Stomach smooth muscle (tissue), 2 donors: ENCODE measurements at regions not wholly inside any gene's neighbourhood (a gene's known extent, or its start where the extent isn't known, plus 50 kb on each side); places are given as distances from the start of the nearest gene placed in this dataset.

Source experiments
- H3K27ac ChIP-seq: one replicate; pipeline ENCODE4 v1.7.0; 2013; ENCODE audit warnings: mild to moderate bottlenecking, low read length, inconsistent platforms
- H3K27me3 ChIP-seq, 2 donors: one replicate each; pipeline ENCODE4 v1.7.0; 2013; ENCODE audit warnings: low read length in 2 of 2; ENCODE audit not compliant: insufficient read depth in 2 of 2, control insufficient read depth in 1 of 2
- H3K36me3 ChIP-seq, 2 donors: one replicate each; pipeline ENCODE4 v1.7.0; 2013; ENCODE audit warnings: low read length in 2 of 2; ENCODE audit not compliant: control insufficient read depth in 2 of 2, insufficient read depth in 2 of 2
- H3K4me1 ChIP-seq: one replicate; pipeline ENCODE4 v1.7.0; 2013; ENCODE audit warnings: low read length; ENCODE audit not compliant: control insufficient read depth, insufficient read depth
- H3K4me3 ChIP-seq, 2 donors: one replicate each; pipeline ENCODE4 v1.7.0; 2013; ENCODE audit warnings: low read length in 2 of 2
- H3K9ac ChIP-seq, 2 donors: one replicate each; pipeline ENCODE4 v1.7.0; 2013; ENCODE audit warnings: low read length in 2 of 2, mild to moderate bottlenecking in 1 of 2
- H3K9me3 ChIP-seq, 2 donors: one replicate each; pipeline ENCODE4 v1.7.0; 2013; ENCODE audit warnings: low read length in 2 of 2; ENCODE audit not compliant: control insufficient read depth in 2 of 2
- donor health status: healthy.
- donor health status: Pancreatic carcinoma.

DNA sequence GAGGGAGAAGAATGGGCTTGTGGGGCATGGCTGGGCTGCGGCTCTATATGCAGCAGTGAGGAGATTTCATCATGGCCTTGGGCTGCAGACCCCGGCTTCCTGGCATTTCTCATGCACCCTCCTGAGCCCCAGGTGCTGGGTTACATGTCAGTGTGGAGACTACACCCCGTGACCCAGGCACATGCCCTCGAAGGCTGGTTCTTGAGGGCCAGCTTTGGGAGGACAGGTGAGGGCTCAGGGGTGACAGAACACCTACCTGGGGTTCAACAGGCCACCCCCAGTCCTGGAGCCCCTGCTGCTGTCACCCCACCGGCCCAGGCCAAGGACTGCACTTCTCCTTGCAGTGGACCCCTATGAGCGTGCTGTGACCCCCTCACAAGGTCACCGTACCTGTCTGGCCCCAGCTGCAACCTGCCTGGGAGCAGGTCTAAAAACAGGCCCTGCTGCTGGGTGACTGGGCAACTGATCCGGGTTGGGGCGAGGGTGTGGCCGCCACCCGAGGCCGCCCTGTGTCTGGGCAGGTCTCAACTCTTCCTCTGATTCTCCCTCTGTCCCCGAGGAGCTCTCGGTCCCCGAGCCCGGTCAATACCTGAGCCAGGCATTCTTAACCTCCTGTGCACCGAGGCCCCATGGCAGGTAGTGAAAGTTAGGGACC lies 94.8 kb upstream of the OTOS start:
- Histone ChIP-seq H3K4me1 (peaks cover 13% of the 10 kb centered on the region), H3K9me3 (no peaks in the 10 kb centered on the region), H3K27me3 (no peaks in the 10 kb centered on the region), H3K4me3 (no peak overlapping the region), H3K27ac (no peak overlapping the region), H3K36me3 (no peaks in the 10 kb centered on the region), H3K9ac (no peak overlapping the region)

DNA sequence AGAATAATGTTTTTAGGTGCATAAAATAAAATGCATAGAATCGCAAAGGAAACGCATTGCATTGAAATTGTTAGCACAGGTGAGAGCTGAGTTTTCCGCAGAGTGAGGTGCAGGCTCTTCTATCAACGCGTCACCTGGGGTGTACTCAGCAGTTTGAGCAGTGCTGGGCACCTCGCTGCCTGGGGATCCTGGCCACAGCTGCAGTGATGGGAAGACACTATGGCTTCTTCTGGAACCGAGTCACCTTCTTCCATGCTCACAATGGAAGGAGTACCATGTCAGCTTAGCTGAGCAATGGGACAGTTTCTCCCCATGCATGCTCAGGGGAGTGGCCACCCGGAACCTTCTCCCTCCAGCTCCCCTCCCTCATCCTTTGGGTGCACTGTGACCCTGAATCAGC lies 95.4 kb upstream of the OTOS start:
- Histone ChIP-seq H3K9ac (no peak overlapping the region), H3K9me3 (no peaks in the 10 kb centered on the region), H3K27me3 (no peaks in the 10 kb centered on the region), H3K4me3 (no peak overlapping the region), H3K4me1 (peaks cover 13% of the 10 kb centered on the region), H3K36me3 (no peaks in the 10 kb centered on the region), H3K27ac (no peak overlapping the region)

DNA sequence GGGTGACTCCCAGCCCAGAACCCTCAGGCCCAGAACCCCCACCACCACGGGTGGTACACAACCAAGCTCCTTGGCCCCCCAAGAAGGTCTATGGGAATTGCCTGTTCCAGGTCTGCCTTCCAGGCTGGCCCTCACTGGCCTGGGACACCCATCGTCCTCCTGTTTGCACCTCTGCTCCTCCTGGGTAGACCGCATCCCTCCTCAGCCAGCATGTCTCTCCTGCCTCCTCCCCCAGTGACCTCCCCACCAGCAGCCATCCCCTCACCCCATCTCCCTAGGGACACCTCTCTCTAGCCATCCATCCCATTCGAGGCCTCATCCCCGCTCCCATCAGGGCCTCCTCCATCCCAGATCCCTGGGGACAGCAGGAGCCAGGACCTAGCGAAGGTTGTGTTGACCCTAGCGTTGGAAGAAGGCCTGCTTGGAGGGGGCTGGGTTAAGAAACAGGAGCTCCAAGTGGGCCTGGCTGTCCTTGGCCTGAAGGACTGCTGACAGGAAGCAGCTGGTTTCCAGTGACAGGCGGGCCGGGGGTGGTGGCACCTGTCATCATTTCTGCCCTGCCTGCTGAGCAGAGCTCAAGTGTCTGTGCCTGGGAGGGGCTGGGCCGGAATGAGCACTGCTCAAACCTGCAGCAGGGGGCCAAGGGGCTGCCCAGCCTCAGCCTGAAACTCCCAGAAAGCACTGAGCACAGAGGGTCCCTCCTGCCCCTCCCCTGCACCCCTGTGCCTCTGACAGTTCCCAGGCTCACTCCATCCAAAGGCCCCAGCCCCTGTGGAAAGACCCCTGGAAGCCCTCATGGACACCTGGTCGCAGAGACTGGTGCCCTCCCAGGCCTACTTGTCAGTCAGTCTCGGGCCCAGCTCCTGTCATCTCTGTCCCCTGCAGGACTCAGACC lies 96.0 kb upstream of the OTOS start:
- H3K4me3 ChIP-seq = no peak overlapping the region
- H3K4me1 ChIP-seq = peaks cover 13% of the 10 kb centered on the region
- H3K9ac ChIP-seq = no peak overlapping the region
- H3K27ac ChIP-seq = no peak overlapping the region
- H3K36me3 ChIP-seq = no peaks in the 10 kb centered on the region
- H3K9me3 ChIP-seq = no peaks in the 10 kb centered on the region
- no peaks in the 10 kb centered on the region for H3K27me3 ChIP-seq

DNA sequence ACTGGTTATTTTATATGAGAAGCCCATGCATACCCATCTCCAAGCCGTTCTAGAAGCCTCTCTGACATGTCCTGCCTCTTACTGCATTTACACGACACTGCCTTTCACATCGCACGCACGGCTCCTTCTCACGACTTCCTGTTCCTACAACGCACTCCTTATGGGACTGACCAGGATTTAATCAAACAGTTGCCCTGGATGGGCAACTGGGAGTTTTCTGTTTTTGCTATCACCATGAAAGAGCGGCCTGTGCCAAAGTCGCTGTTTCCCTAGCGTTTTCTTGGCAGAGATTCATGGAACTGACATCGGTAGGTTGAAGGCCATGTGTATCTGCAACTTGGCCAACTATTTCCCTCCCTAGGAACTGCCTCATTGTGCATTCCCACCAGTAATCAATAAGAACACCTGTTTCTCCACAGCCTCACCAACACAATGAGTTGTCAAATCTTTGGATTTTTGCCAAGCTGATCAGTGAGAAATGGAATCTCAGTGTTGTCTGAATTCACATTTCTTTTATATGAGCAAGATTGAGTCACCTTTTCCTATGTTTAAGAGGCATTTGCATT lies 97.2 kb upstream of the OTOS start:
- Histone ChIP-seq H3K9me3 (no peaks in the 10 kb centered on the region), H3K4me1 (peaks cover 13% of the 10 kb centered on the region), H3K27ac (no peak overlapping the region), H3K4me3 (peak overlapping the region in 1 of 2 donors; percentile 15), H3K36me3 (no peaks in the 10 kb centered on the region), H3K9ac (no peak overlapping the region), H3K27me3 (no peaks in the 10 kb centered on the region)

DNA sequence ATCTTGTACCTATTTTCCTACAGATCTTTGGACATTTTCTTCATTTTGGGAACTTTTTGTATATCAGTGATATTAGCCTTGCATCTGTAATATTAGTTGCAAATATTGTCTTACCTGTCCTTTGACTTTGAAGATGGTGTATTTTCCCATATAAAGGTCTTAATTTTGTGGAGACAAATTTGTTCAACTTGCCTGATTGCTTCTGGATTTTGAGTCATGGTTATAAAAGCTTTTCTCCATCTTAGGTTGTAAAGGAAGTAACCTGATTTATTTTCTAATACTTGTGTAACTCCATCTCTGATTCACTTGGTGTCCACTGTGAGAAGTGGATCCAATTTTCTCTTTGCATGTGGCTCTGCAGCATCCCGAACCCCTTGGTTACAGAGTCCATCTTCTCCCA lies 97.7 kb upstream of the OTOS start:
- no peaks in the 10 kb centered on the region for H3K9me3 ChIP-seq
- H3K27ac ChIP-seq = no peak overlapping the region
- no peaks in the 10 kb centered on the region for H3K27me3 ChIP-seq
- no peak overlapping the region for H3K9ac ChIP-seq
- no peaks in the 10 kb centered on the region for H3K36me3 ChIP-seq
- H3K4me3 ChIP-seq = no peak overlapping the region
- peaks cover 10% of the 10 kb centered on the region for H3K4me1 ChIP-seq

DNA sequence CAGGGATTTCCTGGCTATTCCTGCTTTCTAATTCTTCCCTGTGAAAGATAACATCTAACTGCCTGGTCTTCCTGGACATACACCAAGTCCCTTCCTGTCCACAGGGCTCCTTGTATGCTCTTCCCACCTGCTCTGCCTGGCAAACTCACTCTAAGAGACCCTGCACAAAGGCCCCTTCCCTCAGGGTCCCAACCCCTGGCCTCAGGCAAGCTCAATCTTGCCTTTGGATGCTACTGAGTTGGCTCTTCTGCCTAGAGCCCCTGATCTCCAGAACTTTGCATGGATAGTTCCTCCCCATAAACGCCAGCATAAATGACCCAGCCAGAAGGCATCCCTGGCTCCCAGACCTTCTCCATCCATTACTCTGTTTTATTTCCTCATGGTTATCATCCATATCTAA lies 98.3 kb upstream of the OTOS start:
- H3K36me3 ChIP-seq = no peaks in the 10 kb centered on the region
- no peak overlapping the region for H3K4me3 ChIP-seq
- H3K27me3 ChIP-seq = no peaks in the 10 kb centered on the region
- no peaks in the 10 kb centered on the region for H3K9me3 ChIP-seq
- H3K9ac ChIP-seq = no peak overlapping the region
- H3K27ac ChIP-seq = no peak overlapping the region
- peaks cover 10% of the 10 kb centered on the region for H3K4me1 ChIP-seq

DNA sequence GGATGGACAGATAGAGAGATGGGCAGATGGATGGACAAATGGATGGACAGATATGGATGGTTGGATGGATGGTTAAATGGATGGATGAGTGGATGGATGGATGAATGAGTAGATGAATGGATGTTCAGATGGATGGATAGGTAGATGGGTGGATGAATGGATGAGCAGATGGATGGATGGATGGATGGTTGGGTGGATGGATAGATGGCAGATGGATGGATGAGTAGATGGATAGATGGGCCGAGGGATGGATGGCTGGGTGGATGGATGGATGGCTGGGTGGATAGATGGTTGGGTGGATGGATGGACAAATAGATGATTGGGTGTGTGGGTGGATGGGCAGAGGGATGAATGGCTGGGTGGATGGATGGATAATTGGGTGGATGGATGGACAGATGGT lies 98.9 kb upstream of the OTOS start:
- Histone ChIP-seq H3K36me3 (no peaks in the 10 kb centered on the region), H3K4me3 (no peak overlapping the region), H3K27me3 (no peaks in the 10 kb centered on the region), H3K4me1 (peaks cover 10% of the 10 kb centered on the region), H3K9me3 (no peaks in the 10 kb centered on the region), H3K27ac (no peak overlapping the region), H3K9ac (no peak overlapping the region)

DNA sequence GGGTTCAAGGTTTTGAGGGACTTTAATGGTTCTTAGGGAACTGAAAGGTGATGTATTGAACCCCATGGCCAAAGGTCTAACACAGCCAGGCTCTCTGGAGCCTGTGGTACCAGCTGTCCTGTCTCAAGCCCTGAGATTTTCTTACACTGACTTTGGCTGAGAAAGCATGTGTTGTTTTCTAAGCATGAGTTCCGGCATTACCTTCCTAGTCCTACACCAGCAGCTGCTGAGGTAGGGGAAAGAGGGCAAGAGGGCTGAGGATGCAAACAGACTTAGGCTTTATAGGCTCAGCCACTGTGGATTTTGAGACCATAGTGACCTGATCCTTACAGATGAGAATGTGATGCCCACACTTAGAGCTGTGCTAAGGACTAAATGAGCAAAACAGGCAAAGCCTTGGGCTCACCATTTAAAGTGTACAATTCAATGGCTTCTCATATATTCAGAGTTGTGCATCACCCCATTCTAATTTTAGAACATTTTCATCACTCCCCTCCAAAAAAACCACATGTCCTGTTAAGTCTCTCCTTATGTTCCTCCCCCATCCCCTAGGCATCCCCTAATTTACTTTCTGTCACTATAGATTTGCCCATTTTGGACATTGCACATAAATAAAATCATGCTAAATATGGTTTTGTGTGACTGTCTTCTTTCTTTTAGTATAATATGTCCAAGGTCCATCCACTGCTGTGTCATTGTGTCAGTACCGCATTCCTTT lies 99.7 kb upstream of the OTOS start:
- no peak overlapping the region for H3K4me3 ChIP-seq
- H3K27ac ChIP-seq = no peak overlapping the region
- peaks cover 10% of the 10 kb centered on the region for H3K4me1 ChIP-seq
- H3K9ac ChIP-seq = no peak overlapping the region
- no peaks in the 10 kb centered on the region for H3K36me3 ChIP-seq
- H3K27me3 ChIP-seq = no peaks in the 10 kb centered on the region
- H3K9me3 ChIP-seq = no peaks in the 10 kb centered on the region

DNA sequence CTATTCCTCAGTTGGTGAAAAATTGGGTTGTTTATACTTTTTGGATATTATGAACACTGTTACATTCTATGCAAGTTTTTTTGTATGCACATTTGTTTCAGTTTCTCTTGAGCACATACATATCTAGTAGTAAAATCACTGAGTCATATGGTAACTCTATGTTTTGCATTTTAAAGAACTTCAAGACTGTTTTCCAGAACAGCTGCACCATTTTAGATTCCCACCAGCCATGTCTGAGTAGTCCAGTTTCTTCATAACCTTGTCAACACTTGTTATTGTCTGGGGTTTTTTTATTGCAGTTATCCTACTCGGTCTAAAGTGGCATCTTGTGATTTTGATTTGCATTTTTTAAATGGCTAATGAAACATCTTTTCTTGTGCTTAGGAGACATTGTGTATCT lies 100.3 kb upstream of the OTOS start:
- no peak overlapping the region for H3K9ac ChIP-seq
- H3K27ac ChIP-seq = no peak overlapping the region
- no peak overlapping the region for H3K4me3 ChIP-seq
- H3K9me3 ChIP-seq = no peaks in the 10 kb centered on the region
- H3K36me3 ChIP-seq = no peaks in the 10 kb centered on the region
- H3K4me1 ChIP-seq = peaks cover 10% of the 10 kb centered on the region
- H3K27me3 ChIP-seq = no peaks in the 10 kb centered on the region

DNA sequence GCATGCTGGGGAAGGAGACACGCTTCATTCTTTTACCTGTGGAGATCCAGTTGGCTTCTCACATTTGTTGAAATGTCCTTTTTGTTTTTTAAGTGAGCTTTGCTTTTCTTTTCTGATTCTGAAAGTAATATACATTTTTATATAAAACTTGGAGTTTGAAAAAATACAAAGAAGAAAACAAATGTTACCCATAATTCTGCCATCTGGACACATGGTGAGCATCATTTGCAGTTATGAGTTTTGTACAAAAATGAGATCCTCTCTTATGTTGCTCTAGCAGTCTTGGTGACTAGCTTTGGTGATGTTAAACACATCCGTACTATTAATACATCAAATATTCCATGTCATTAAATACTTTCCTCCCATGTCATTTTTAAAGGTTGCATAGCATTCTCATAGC lies 101.1 kb upstream of the OTOS start:
- H3K4me1 ChIP-seq = peaks cover 6% of the 10 kb centered on the region
- no peaks in the 10 kb centered on the region for H3K27me3 ChIP-seq
- H3K4me3 ChIP-seq = no peak overlapping the region
- no peaks in the 10 kb centered on the region for H3K36me3 ChIP-seq
- H3K27ac ChIP-seq = no peak overlapping the region
- no peaks in the 10 kb centered on the region for H3K9me3 ChIP-seq
- H3K9ac ChIP-seq = no peak overlapping the region
